ENCODE measurements at regions not wholly inside any gene's neighbourhood (a gene's known extent, or its start where the extent isn't known, plus 50 kb on each side); places are given as distances from the start of the nearest gene placed in this dataset.
"Not testable (repeated sequence)": the region's sequence is repeated elsewhere in the genome, so short reads cannot be mapped to it uniquely, and the experiment has no call there.

GRCh38 chr12:67103521-67103920 lies 165.6 kb upstream of the CAND1 start:
- no peak overlapping the region for H3K4me3 Mint-ChIP-seq
- H3K27me3 Mint-ChIP-seq (ENCODE audit: low read depth, poor library complexity), result peaks cover 10% of the 10 kb centered on the region
- no peak for TF ChIP-seq CTCF (IDR thresholded peaks at IDR 0.05)
- DNase-seq, result no peak
- no peaks in the 10 kb centered on the region for H3K4me1 Mint-ChIP-seq
- no peak overlapping the region for H3K27ac Mint-ChIP-seq
- peaks cover 5% of the 10 kb centered on the region for H3K36me3 Mint-ChIP-seq (ENCODE audit: low read depth)
- peaks cover 29% of the 10 kb centered on the region for H3K9me3 Mint-ChIP-seq

GRCh38 chr12:67107235-67107634 lies 161.9 kb upstream of the CAND1 start:
- Mint-ChIP-seq H3K4me3 (no peak overlapping the region), H3K36me3 (ENCODE audit: low read depth) (peaks cover 5% of the 10 kb centered on the region), H3K9me3 (peaks cover 29% of the 10 kb centered on the region), H3K4me1 (no peaks in the 10 kb centered on the region), H3K27me3 (ENCODE audit: low read depth, poor library complexity) (peaks cover 13% of the 10 kb centered on the region), H3K27ac (no peak overlapping the region)
- no peak for DNase-seq
- no peak for TF ChIP-seq CTCF (IDR thresholded peaks at IDR 0.05)

GRCh38 chr12:67107751-67108269 lies 161.3 kb upstream of the CAND1 start:
- H3K36me3 Mint-ChIP-seq (ENCODE audit: low read depth), result peaks cover 5% of the 10 kb centered on the region
- H3K27me3 Mint-ChIP-seq (ENCODE audit: low read depth, poor library complexity), result peaks cover 13% of the 10 kb centered on the region
- TF ChIP-seq CTCF (IDR thresholded peaks at IDR 0.05), result no peak
- H3K27ac Mint-ChIP-seq, result no peak overlapping the region
- H3K4me3 Mint-ChIP-seq, result no peak overlapping the region
- no peaks in the 10 kb centered on the region for H3K4me1 Mint-ChIP-seq
- H3K9me3 Mint-ChIP-seq, result peaks cover 29% of the 10 kb centered on the region
- DNase-seq, result no peak

GRCh38 chr12:67110345-67110744 lies 158.8 kb upstream of the CAND1 start:
- H3K27ac Mint-ChIP-seq; H3K4me3 Mint-ChIP-seq; H3K4me1 Mint-ChIP-seq; DNase-seq; H3K36me3 Mint-ChIP-seq (ENCODE audit: low read depth): not testable (repeated sequence)
- Mint-ChIP-seq H3K9me3 (peaks cover 25% of the 10 kb centered on the region), H3K27me3 (ENCODE audit: low read depth, poor library complexity) (peaks cover 11% of the 10 kb centered on the region)

- no peak for TF ChIP-seq CTCF (IDR thresholded peaks at IDR 0.05)
Measured at GRCh38 chr12:67111182-67111581, 158.0 kb upstream of the CAND1 start.

GRCh38 chr12:67112586-67112985 lies 156.6 kb upstream of the CAND1 start:
- DNase-seq, result no peak
- H3K4me1 Mint-ChIP-seq, result no peaks in the 10 kb centered on the region

More at GRCh38 chr12:67111182-67111581, 158.0 kb upstream of the CAND1 start:
- H3K9me3 Mint-ChIP-seq, result peaks cover 17% of the 10 kb centered on the region
- peaks cover 3% of the 10 kb centered on the region for H3K36me3 Mint-ChIP-seq (ENCODE audit: low read depth)
- H3K27me3 Mint-ChIP-seq (ENCODE audit: low read depth, poor library complexity), result peaks cover 11% of the 10 kb centered on the region
- H3K4me3 Mint-ChIP-seq, result no peak overlapping the region
- H3K4me1 Mint-ChIP-seq, result no peaks in the 10 kb centered on the region
- H3K27ac Mint-ChIP-seq, result no peak overlapping the region
- no peak for DNase-seq

More at GRCh38 chr12:67112586-67112985, 156.6 kb upstream of the CAND1 start:
- no peak for TF ChIP-seq CTCF (IDR thresholded peaks at IDR 0.05)
- Mint-ChIP-seq H3K9me3 (peaks cover 4% of the 10 kb centered on the region), H3K4me3 (no peak overlapping the region), H3K36me3 (ENCODE audit: low read depth) (no peaks in the 10 kb centered on the region), H3K27ac (no peak overlapping the region), H3K27me3 (ENCODE audit: low read depth, poor library complexity) (peaks cover 8% of the 10 kb centered on the region)
